ENCODE measurements at regions not wholly inside any gene's neighbourhood (a gene's known extent, or its start where the extent isn't known, plus 50 kb on each side); places are given as distances from the start of the nearest gene placed in this dataset.

- Histone ChIP-seq H3K27me3 (no peaks in the 10 kb centered on the region), H3K4me3 (no peak overlapping the region), H3K4me1 (no peaks in the 10 kb centered on the region), H3K9me3 (no peaks in the 10 kb centered on the region), H3K27ac (no peak overlapping the region), H3K36me3 (no peaks in the 10 kb centered on the region)
- DNase-seq (ENCODE audit: low spot score in 2 of 2): no peak
- intact Hi-C loops (cut with DNase I; ENCODE audit: low total_unique reads): no loop called here
- TF ChIP-seq POLR2AphosphoS5 (IDR thresholded peaks at IDR 0.05) (no peak), POLR2A (IDR thresholded peaks at IDR 0.05) (no peak), CTCF (IDR thresholded peaks at IDR 0.05) (no peak)
These were observed 123.1 kb upstream of the FREM1 start for GRCh38 chr9:15033316-15033715.

- DNase-seq (ENCODE audit: low spot score in 2 of 2): no peak
- Histone ChIP-seq H3K27me3 (no peaks in the 10 kb centered on the region), H3K9me3 (no peaks in the 10 kb centered on the region), H3K36me3 (no peaks in the 10 kb centered on the region), H3K4me3 (no peak overlapping the region), H3K27ac (no peak overlapping the region), H3K4me1 (no peaks in the 10 kb centered on the region)
- intact Hi-C loops (cut with DNase I; ENCODE audit: low total_unique reads): no loop called here
- TF ChIP-seq CTCF (IDR thresholded peaks at IDR 0.05) (no peak), POLR2A (IDR thresholded peaks at IDR 0.05) (no peak)
These were observed 122.6 kb upstream of the FREM1 start for GRCh38 chr9:15032860-15033259.

- Histone ChIP-seq H3K9me3 (no peaks in the 10 kb centered on the region), H3K27me3 (no peaks in the 10 kb centered on the region), H3K27ac (no peak overlapping the region), H3K4me1 (no peaks in the 10 kb centered on the region), H3K4me3 (no peak overlapping the region), H3K36me3 (no peaks in the 10 kb centered on the region)
- TF ChIP-seq POLR2A (IDR thresholded peaks at IDR 0.05): no peak
- no peak for TF ChIP-seq CTCF (IDR thresholded peaks at IDR 0.05)
- no peak for TF ChIP-seq POLR2AphosphoS5 (IDR thresholded peaks at IDR 0.05)
- no peak for DNase-seq (ENCODE audit: low spot score in 2 of 2)
- intact Hi-C loops (cut with DNase I; ENCODE audit: low total_unique reads): no loop called here
These were observed 110.9 kb upstream of the FREM1 start for GRCh38 chr9:15021146-15021545.

- intact Hi-C loops (cut with DNase I; ENCODE audit: low total_unique reads): no loop called here
- DNase-seq (ENCODE audit: low spot score in 2 of 2): no peak
- no peaks in the 10 kb centered on the region for H3K27me3 ChIP-seq
- H3K27ac ChIP-seq: no peak overlapping the region
- no peaks in the 10 kb centered on the region for H3K9me3 ChIP-seq
- TF ChIP-seq POLR2A (IDR thresholded peaks at IDR 0.05): no peak
- TF ChIP-seq CTCF (IDR thresholded peaks at IDR 0.05): no peak
- TF ChIP-seq POLR2AphosphoS5 (IDR thresholded peaks at IDR 0.05): no peak
- no peak overlapping the region for H3K4me3 ChIP-seq
- no peaks in the 10 kb centered on the region for H3K4me1 ChIP-seq
- no peaks in the 10 kb centered on the region for H3K36me3 ChIP-seq
These were observed 107.9 kb upstream of the FREM1 start for GRCh38 chr9:15018096-15018637.

GRCh38 chr9:15010581-15010980, 100.4 kb upstream of the FREM1 start:
- Histone ChIP-seq H3K4me3 (no peak overlapping the region), H3K4me1 (no peaks in the 10 kb centered on the region), H3K27me3 (no peaks in the 10 kb centered on the region), H3K9me3 (no peaks in the 10 kb centered on the region), H3K27ac (no peak overlapping the region), H3K36me3 (no peaks in the 10 kb centered on the region)
- TF ChIP-seq POLR2A (IDR thresholded peaks at IDR 0.05): no peak
- TF ChIP-seq POLR2AphosphoS5 (IDR thresholded peaks at IDR 0.05): no peak
- TF ChIP-seq CTCF (IDR thresholded peaks at IDR 0.05): no peak
- intact Hi-C loops (cut with DNase I; ENCODE audit: low total_unique reads): no loop called here
- DNase-seq (ENCODE audit: low spot score in 2 of 2): no peak
